ENCODE measurements at regions not wholly inside any gene's neighbourhood (a gene's known extent, or its start where the extent isn't known, plus 50 kb on each side); places are given as distances from the start of the nearest gene placed in this dataset.

- Histone ChIP-seq H3K36me3 (ENCODE audit: low read depth, low read length) (no peaks in the 10 kb centered on the region), H4K20me1 (ENCODE audit: low read length) (no peaks in the 10 kb centered on the region), H3K9me3 (ENCODE audit: low read length) (no peaks in the 10 kb centered on the region), H3K4me3 (ENCODE audit: low read length) (no peak overlapping the region), H3K9me2 (replicated peaks; ENCODE audit: low read length) (no peaks in the 10 kb centered on the region), H3K4me1 (ENCODE audit: insufficient read depth, low read length) (no peaks in the 10 kb centered on the region), H3K27ac (ENCODE audit: low read length) (no peak overlapping the region), H3K27me3 (ENCODE audit: low read length) (no peaks in the 10 kb centered on the region), H3K9ac (ENCODE audit: low read length) (no peak overlapping the region), H3K79me2 (ENCODE audit: low read length) (no peaks in the 10 kb centered on the region), H3K4me2 (ENCODE audit: low read length) (no peak overlapping the region), H2AFZ (ENCODE audit: low read length) (no peak overlapping the region), H3F3A (ENCODE audit: low read length, unreplicated experiment) (no peaks in the 10 kb centered on the region)
- ATAC-seq: no peak
- DNase-seq: no peak
- intact Hi-C loops (cut with micrococcal nuclease): no loop called here
- ChIA-PET CTCF (no interaction called here), POLR2A (ENCODE audit: unreplicated experiment) (no interaction called here)
- no peak for TF ChIP-seq CTCF (conservative IDR thresholded peaks at IDR 0.05; ENCODE audit: low read depth, low read length)
- TF ChIP-seq EZH2phosphoT487 (IDR thresholded peaks at IDR 0.05; ENCODE audit: borderline replicate concordance, low read length): no peak
- BruUV-seq (replicated peaks): no TSS peak
Observed at GRCh38 chr18:32621034-32621433, 150.4 kb upstream of the GAREM1 start.

DNA sequence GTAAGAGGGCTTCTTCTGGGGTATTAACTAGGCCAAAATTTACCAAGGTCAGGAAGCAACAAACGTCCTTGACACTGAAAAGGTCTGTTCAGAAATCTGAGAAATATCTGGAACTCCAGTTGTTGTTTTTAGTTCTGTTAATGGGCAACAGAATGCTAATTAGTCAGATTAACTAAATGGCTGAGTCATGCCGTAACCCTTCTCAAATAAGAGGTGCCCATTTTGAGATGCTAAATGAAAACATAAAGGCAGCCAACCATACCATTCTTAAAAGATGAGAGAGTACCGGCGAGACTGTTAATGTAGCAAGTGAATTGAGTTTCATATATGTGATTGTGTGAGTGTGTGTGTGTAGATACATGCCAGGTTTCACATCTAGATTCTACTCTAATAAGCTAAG lies 147.9 kb upstream of the GAREM1 start:
- H3K4me1 ChIP-seq (ENCODE audit: insufficient read depth, low read length): no peaks in the 10 kb centered on the region
- H3K27me3 ChIP-seq (ENCODE audit: low read length): no peaks in the 10 kb centered on the region
- no peak for ATAC-seq
- H2AFZ ChIP-seq (ENCODE audit: low read length): no peak overlapping the region
- H4K20me1 ChIP-seq (ENCODE audit: low read length): no peaks in the 10 kb centered on the region
- H3K4me2 ChIP-seq (ENCODE audit: low read length): no peak overlapping the region
- H3K9ac ChIP-seq (ENCODE audit: low read length): no peak overlapping the region
- H3K79me2 ChIP-seq (ENCODE audit: low read length): no peaks in the 10 kb centered on the region
- H3K36me3 ChIP-seq (ENCODE audit: low read depth, low read length): no peaks in the 10 kb centered on the region
- DNase-seq: no peak
- POLR2A ChIA-PET (ENCODE audit: unreplicated experiment): no interaction called here
- CTCF ChIA-PET: no interaction called here
- TF ChIP-seq EZH2 (IDR thresholded peaks at IDR 0.05; ENCODE audit: low read length, unreplicated experiment) (no peak), EZH2phosphoT487 (IDR thresholded peaks at IDR 0.05; ENCODE audit: borderline replicate concordance, low read length) (no peak), CTCF (conservative IDR thresholded peaks at IDR 0.05; ENCODE audit: low read depth, low read length) (no peak)
- no peaks in the 10 kb centered on the region for H3F3A ChIP-seq (ENCODE audit: low read length, unreplicated experiment)
- H3K9me3 ChIP-seq (ENCODE audit: low read length): no peaks in the 10 kb centered on the region
- intact Hi-C loops (cut with micrococcal nuclease): no loop called here
- no peak overlapping the region for H3K27ac ChIP-seq (ENCODE audit: low read length)
- no peaks in the 10 kb centered on the region for H3K9me2 ChIP-seq (replicated peaks; ENCODE audit: low read length)
- no TSS peak for BruUV-seq (replicated peaks)
- no peak overlapping the region for H3K4me3 ChIP-seq (ENCODE audit: low read length)

- no peaks in the 10 kb centered on the region for H3K36me3 ChIP-seq (ENCODE audit: low read depth, low read length)
- no peak for ATAC-seq
- H3K9ac ChIP-seq (ENCODE audit: low read length): no peak overlapping the region
- BruUV-seq (replicated peaks): no TSS peak
- no peaks in the 10 kb centered on the region for H3F3A ChIP-seq (ENCODE audit: low read length, unreplicated experiment)
- no peak for TF ChIP-seq EZH2phosphoT487 (IDR thresholded peaks at IDR 0.05; ENCODE audit: borderline replicate concordance, low read length)
- no peak for TF ChIP-seq EZH2 (IDR thresholded peaks at IDR 0.05; ENCODE audit: low read length, unreplicated experiment)
- H3K9me2 ChIP-seq (replicated peaks; ENCODE audit: low read length): no peaks in the 10 kb centered on the region
- H3K4me3 ChIP-seq (ENCODE audit: low read length): no peak overlapping the region
- no peak overlapping the region for H3K27ac ChIP-seq (ENCODE audit: low read length)
- DNase-seq: no peak
- H4K20me1 ChIP-seq (ENCODE audit: low read length): no peaks in the 10 kb centered on the region
- H2AFZ ChIP-seq (ENCODE audit: low read length): no peak overlapping the region
- POLR2A ChIA-PET (ENCODE audit: unreplicated experiment): no interaction called here
- no peaks in the 10 kb centered on the region for H3K27me3 ChIP-seq (ENCODE audit: low read length)
- peaks cover 5% of the 10 kb centered on the region; the same call in 1 of the 2 replicates for H3K4me1 ChIP-seq (ENCODE audit: insufficient read depth, low read length)
- H3K9me3 ChIP-seq (ENCODE audit: low read length): no peaks in the 10 kb centered on the region
- no peaks in the 10 kb centered on the region for H3K79me2 ChIP-seq (ENCODE audit: low read length)
- CTCF ChIA-PET: no interaction called here
- intact Hi-C loops (cut with micrococcal nuclease): no loop called here
- H3K4me2 ChIP-seq (ENCODE audit: low read length): no peak overlapping the region
Observed at GRCh38 chr18:32613821-32614220, 143.1 kb upstream of the GAREM1 start.
